ENCODE measurements at regions not wholly inside any gene's neighbourhood (a gene's known extent, or its start where the extent isn't known, plus 50 kb on each side); places are given as distances from the start of the nearest gene placed in this dataset.
"Not testable (repeated sequence)": the region's sequence is repeated elsewhere in the genome, so short reads cannot be mapped to it uniquely, and the experiment has no call there.

DNA sequence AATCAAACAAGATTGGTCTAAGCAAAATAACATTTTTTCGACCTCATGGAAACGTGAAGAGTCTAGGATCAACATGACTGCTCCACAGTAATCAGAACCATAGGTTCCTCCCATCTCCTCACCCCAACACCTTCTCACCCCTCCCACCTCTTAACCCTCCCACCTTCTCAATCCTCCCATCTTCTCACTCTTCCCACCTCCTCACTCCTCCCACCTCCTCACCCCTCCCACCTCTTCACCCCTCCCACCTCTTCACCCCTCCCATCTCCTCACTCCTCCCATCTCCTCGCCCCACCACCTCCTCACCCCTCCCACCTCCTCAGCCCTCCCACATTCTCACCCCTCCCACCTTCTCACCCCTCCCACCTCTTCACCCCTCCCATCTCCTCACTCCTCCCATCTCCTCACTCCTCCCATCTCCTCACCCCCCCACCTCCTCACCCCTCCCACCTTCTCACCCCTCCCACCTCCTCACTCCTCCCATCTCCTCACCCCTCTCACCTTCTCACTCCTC, 567.4 kb downstream of the C6orf118 start:
- intact Hi-C loops (cut with DNase I), result no loop called here
- DNase-seq (no peak), ATAC-seq (no peak)
- Histone ChIP-seq H3K9me3 (no peaks in the 10 kb centered on the region), H3K36me3 (no peaks in the 10 kb centered on the region), H3K27me3 (no peaks in the 10 kb centered on the region), H3K4me3 (no peak overlapping the region), H3K27ac (no peak overlapping the region), H3K4me1 (no peaks in the 10 kb centered on the region)
- TF ChIP-seq CTCF (IDR thresholded peaks at IDR 0.05) (no peak), POLR2A (IDR thresholded peaks at IDR 0.05) (no peak)
- 49% methylated on average over 3 of the region's 3 CpGs for WGBS (ENCODE audit: insufficient coverage, low coverage, low lambda C conversion rate, missing lambda C conversion rate)

DNA sequence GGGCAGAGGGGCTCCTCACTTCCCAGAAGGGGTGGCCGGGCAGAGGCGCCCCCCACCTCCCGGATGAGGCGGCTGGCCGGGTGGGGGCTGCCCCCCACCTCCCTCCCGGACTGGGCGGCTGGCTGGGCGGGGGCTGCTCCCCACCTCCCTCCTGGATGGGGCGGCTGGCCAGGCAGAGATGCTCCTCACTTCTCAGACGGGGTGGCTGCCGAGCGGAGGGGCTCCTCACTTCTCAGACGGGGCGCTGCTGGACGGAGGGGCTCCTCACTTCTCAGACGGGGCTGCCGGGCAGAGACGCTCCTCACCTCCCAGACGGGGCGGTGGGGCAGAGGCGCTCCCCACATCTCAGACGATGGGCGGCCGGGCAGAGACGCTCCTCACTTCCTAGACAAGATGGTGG, 573.3 kb downstream of the C6orf118 start:
- H3K36me3 ChIP-seq; intact Hi-C loops (cut with DNase I); H3K4me3 ChIP-seq; H3K27me3 ChIP-seq; H3K4me1 ChIP-seq; H3K27ac ChIP-seq; ATAC-seq; H3K9me3 ChIP-seq; DNase-seq: not testable (repeated sequence)
- WGBS (ENCODE audit: insufficient coverage, low coverage, low lambda C conversion rate, missing lambda C conversion rate), result no CpG with 5 or more reads among the region's 25 CpGs

GRCh38 chr6:164731539-164731938, 577.9 kb downstream of the C6orf118 start:
- intact Hi-C loops (cut with DNase I), result no loop called here
- no peak overlapping the region for H3K4me3 ChIP-seq

DNA sequence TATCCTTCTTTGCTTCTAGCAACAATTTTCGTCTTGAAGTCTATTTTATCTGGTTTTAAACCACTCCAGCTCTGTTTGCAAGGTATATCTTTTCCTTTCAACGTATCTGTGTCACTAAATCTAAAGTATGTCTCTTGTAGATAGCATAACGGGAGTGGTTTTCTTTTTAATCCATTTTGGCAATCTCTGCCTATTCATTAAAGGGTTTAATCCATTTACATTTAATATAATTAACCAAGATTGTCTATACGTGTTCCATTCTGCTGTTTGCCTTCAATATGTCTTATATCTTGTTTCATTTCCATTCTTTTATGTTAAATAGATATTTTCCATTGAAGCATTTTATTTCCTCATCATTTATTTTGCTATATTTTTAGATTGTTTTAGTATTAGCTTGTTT, 587.9 kb downstream of the C6orf118 start:
- no peaks in the 10 kb centered on the region for H3K36me3 ChIP-seq
- no peak for ATAC-seq
- no peak overlapping the region for H3K27ac ChIP-seq
- no peak for TF ChIP-seq POLR2A (IDR thresholded peaks at IDR 0.05)
- no peak for TF ChIP-seq CTCF (IDR thresholded peaks at IDR 0.05)
- no peaks in the 10 kb centered on the region for H3K4me1 ChIP-seq
- H3K27me3 ChIP-seq, result no peaks in the 10 kb centered on the region
- intact Hi-C loops (cut with DNase I), result no loop called here
- DNase-seq, result no peak
- H3K9me3 ChIP-seq, result peaks cover 0 to 9% (median 0%) of the 10 kb centered on the region in 4 donors
- 31% methylated on average over 4 of the region's 4 CpGs for WGBS (ENCODE audit: insufficient coverage, low coverage, low lambda C conversion rate, missing lambda C conversion rate)
- no peak overlapping the region for H3K4me3 ChIP-seq

More at GRCh38 chr6:164731539-164731938, 577.9 kb downstream of the C6orf118 start:
- Histone ChIP-seq H3K4me1 (no peaks in the 10 kb centered on the region), H3K27ac (no peak overlapping the region), H3K9me3 (no peaks in the 10 kb centered on the region), H3K36me3 (no peaks in the 10 kb centered on the region), H3K27me3 (no peaks in the 10 kb centered on the region)
- WGBS (ENCODE audit: insufficient coverage, low coverage, low lambda C conversion rate, missing lambda C conversion rate), result 22% methylated on average over 4 of the region's 4 CpGs
- no peak for TF ChIP-seq CTCF (IDR thresholded peaks at IDR 0.05)
- TF ChIP-seq POLR2A (IDR thresholded peaks at IDR 0.05), result no peak
- ATAC-seq (no peak), DNase-seq (no peak)

DNA sequence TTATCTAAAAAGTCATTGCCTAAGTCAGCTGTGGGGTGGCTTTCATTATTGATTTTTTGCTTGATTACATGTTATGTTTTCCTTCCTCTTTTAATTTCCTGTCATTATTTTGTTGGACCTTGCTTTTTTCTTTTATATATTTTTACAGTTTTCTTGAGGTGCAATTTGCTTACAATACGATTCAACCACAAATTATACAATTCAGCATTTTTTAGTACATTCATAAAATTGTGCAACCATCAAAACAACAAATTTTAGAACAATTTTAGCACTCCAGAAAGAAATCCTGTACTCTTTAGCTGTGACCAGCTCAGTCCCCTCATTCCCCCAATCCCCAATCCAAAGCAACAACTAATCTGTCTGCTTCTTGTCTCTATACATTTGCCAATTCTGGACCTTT, 608.9 kb downstream of the C6orf118 start:
- 13% methylated on average over 1 of the region's 1 CpG for WGBS (ENCODE audit: insufficient coverage, low coverage, low lambda C conversion rate, missing lambda C conversion rate)

More for the DNA sequence above, 608.9 kb downstream of the C6orf118 start:
- Histone ChIP-seq H3K4me1 (no peaks in the 10 kb centered on the region), H3K36me3 (no peaks in the 10 kb centered on the region), H3K9me3 (no peaks in the 10 kb centered on the region), H3K4me3 (no peak overlapping the region), H3K27ac (no peak overlapping the region), H3K27me3 (no peaks in the 10 kb centered on the region)
- ATAC-seq, result no peak
- no peak for DNase-seq
- TF ChIP-seq POLR2A (IDR thresholded peaks at IDR 0.05) (no peak), CTCF (IDR thresholded peaks at IDR 0.05) (no peak)
- intact Hi-C loops (cut with DNase I), result no loop called here
